ENCODE measurements at regions not wholly inside any gene's neighbourhood (a gene's known extent, or its start where the extent isn't known, plus 50 kb on each side); places are given as distances from the start of the nearest gene placed in this dataset.
A peak's percentile ranks its signal among the peaks of the same experiment; 100 is the strongest.

- H3K79me2 ChIP-seq (ENCODE audit: insufficient read depth, low read length) = no peaks in the 10 kb centered on the region
- no peak overlapping the region for H3K4me2 ChIP-seq (replicated peaks; ENCODE audit: extremely low read depth, low read length, poor library complexity, severe bottlenecking)
- WGBS (ENCODE audit: insufficient coverage) = no CpG with 5 or more reads among the region's 1 CpG
- no peak overlapping the region for H3K4me3 ChIP-seq (replicated peaks in 1 of 3; ENCODE audit: low read depth in 2 of 3, low read length in 3 of 3)
- Mint-ChIP-seq H3K27me3 (ENCODE audit: low read depth in 3 of 3) (peaks cover 0 to 2% (median under 1%) of the 10 kb centered on the region in 3 donors), H3K9me3 (peaks cover 0 to 8% (median 2%) of the 10 kb centered on the region in 7 donors), H3K27ac (no peak overlapping the region), H3K4me1 (no peaks in the 10 kb centered on the region), H3K36me3 (no peaks in the 10 kb centered on the region), H3K4me3 (no peak overlapping the region)
- no peak for TF ChIP-seq CTCF (IDR thresholded peaks at IDR 0.05)
- H3K27me3 ChIP-seq (ENCODE audit: control insufficient read depth in 2 of 2, insufficient read depth in 2 of 2, low read length in 2 of 2) = no peaks in the 10 kb centered on the region
- H3K36me3 ChIP-seq (replicated peaks in 1 of 2; ENCODE audit: control insufficient read depth in 1 of 2, insufficient read depth in 2 of 2, low read length in 2 of 2) = no peaks in the 10 kb centered on the region
- no peak for DNase-seq
- no peaks in the 10 kb centered on the region for H3K4me1 ChIP-seq (ENCODE audit: control insufficient read depth in 1 of 2, insufficient read depth in 2 of 2, low read length in 2 of 2)
- H3K27ac ChIP-seq (ENCODE audit: low read depth in 1 of 2, low read length in 2 of 2) = no peak overlapping the region
- H3K9ac ChIP-seq (ENCODE audit: insufficient read depth, low read length, poor library complexity, severe bottlenecking) = no peak overlapping the region
- no peak overlapping the region for H2AFZ ChIP-seq (ENCODE audit: insufficient read depth, low read depth, low read length, poor library complexity, severe bottlenecking)
- intact Hi-C loops (cut with micrococcal nuclease) = no loop called here
- no peaks in the 10 kb centered on the region for H3K9me3 ChIP-seq (replicated peaks in 1 of 2; ENCODE audit: control insufficient read depth in 1 of 2, insufficient read depth in 1 of 2, low read length in 2 of 2)
- H4K20me1 ChIP-seq (ENCODE audit: insufficient read depth, low read length) = no peaks in the 10 kb centered on the region
Observed at GRCh38 chr5:10122076-10122726, 127.5 kb downstream of the ATPSCKMT start.

- H3K4me1 Mint-ChIP-seq = no peaks in the 10 kb centered on the region
- peaks cover 0 to 6% (median 3%) of the 10 kb centered on the region in 7 donors for H3K9me3 Mint-ChIP-seq
- WGBS (ENCODE audit: insufficient coverage) = 80% methylated on average over 1 of the region's 7 CpGs
- Histone ChIP-seq H3K4me2 (replicated peaks; ENCODE audit: extremely low read depth, low read length, poor library complexity, severe bottlenecking) (no peak overlapping the region), H3K36me3 (replicated peaks in 1 of 2; ENCODE audit: control insufficient read depth in 1 of 2, insufficient read depth in 2 of 2, low read length in 2 of 2) (no peaks in the 10 kb centered on the region), H3K27ac (ENCODE audit: low read depth in 1 of 2, low read length in 2 of 2) (no peak overlapping the region), H3K4me1 (ENCODE audit: control insufficient read depth in 1 of 2, insufficient read depth in 2 of 2, low read length in 2 of 2) (no peaks in the 10 kb centered on the region), H3K27me3 (ENCODE audit: control insufficient read depth in 2 of 2, insufficient read depth in 2 of 2, low read length in 2 of 2) (no peaks in the 10 kb centered on the region), H3K4me3 (replicated peaks in 1 of 3; ENCODE audit: low read depth in 2 of 3, low read length in 3 of 3) (no peak overlapping the region), H3K9ac (ENCODE audit: insufficient read depth, low read length, poor library complexity, severe bottlenecking) (no peak overlapping the region), H2AFZ (ENCODE audit: insufficient read depth, low read depth, low read length, poor library complexity, severe bottlenecking) (no peak overlapping the region), H4K20me1 (ENCODE audit: insufficient read depth, low read length) (no peaks in the 10 kb centered on the region), H3K9me3 (replicated peaks in 1 of 2; ENCODE audit: control insufficient read depth in 1 of 2, insufficient read depth in 1 of 2, low read length in 2 of 2) (no peaks in the 10 kb centered on the region), H3K79me2 (ENCODE audit: insufficient read depth, low read length) (no peaks in the 10 kb centered on the region)
- H3K36me3 Mint-ChIP-seq = no peaks in the 10 kb centered on the region
- intact Hi-C loops (cut with micrococcal nuclease) = no loop called here
- no peak for DNase-seq
- peaks cover 0 to 2% (median 0%) of the 10 kb centered on the region in 3 donors for H3K27me3 Mint-ChIP-seq (ENCODE audit: low read depth in 3 of 3)
- TF ChIP-seq CTCF (IDR thresholded peaks at IDR 0.05) = no peak
- no peak overlapping the region for H3K4me3 Mint-ChIP-seq
- H3K27ac Mint-ChIP-seq = peak overlapping the region in 1 of 7 donors; percentile 63
Observed at GRCh38 chr5:10120934-10121333, 128.8 kb downstream of the ATPSCKMT start.
